Keratinocyte (primary cell): ENCODE measurements at regions not wholly inside any gene's neighbourhood (a gene's known extent, or its start where the extent isn't known, plus 50 kb on each side); places are given as distances from the start of the nearest gene placed in this dataset.

Source experiments
- DNase-seq: peaks from one replicate; pipeline ENCODE4 v3.0.0-alpha.2; 2011; ENCODE audit warnings: low read depth, missing footprints, low spot score
- FAIRE-seq: peaks from 2 replicates; lab custom pipeline; 2011; peaks lifted over from hg19 to GRCh38; lab: Jason Lieb, UNC
- H2AFZ ChIP-seq: 2 replicates; pipeline ENCODE4 v1.6.0; 2012; ENCODE audit warnings: low read length, control low read depth, inconsistent platforms; ENCODE audit not compliant: control insufficient read depth
- H3K27ac ChIP-seq: 2 replicates; pipeline ENCODE4 v1.5.1; 2011; ENCODE audit warnings: low read length; ENCODE audit not compliant: control insufficient read depth, insufficient read depth
- H3K27me3 ChIP-seq: 3 replicates; pipeline ENCODE4 v1.6.0; 2011; ENCODE audit warnings: low read length; ENCODE audit not compliant: control insufficient read depth, insufficient read depth; ENCODE audit errors: extremely low read depth
- H3K36me3 ChIP-seq, 2 experiments: 2 replicates in 1 of 2; 3 replicates in 1 of 2; pipeline ENCODE4 v1.5.1; 2011; ENCODE audit warnings: low read length in 2 of 2, mild to moderate bottlenecking in 1 of 2; ENCODE audit not compliant: control insufficient read depth in 2 of 2, insufficient read depth in 2 of 2; ENCODE audit errors: extremely low read depth in 1 of 2
- H3K4me1 ChIP-seq: 3 replicates; pipeline ENCODE4 v1.5.1; 2011; ENCODE audit warnings: low read length; ENCODE audit not compliant: control insufficient read depth, insufficient read depth; ENCODE audit errors: extremely low read depth
- H3K4me2 ChIP-seq: 3 replicates; pipeline ENCODE4 v1.6.0; 2011; ENCODE audit warnings: low read depth, low read length; ENCODE audit not compliant: control insufficient read depth, insufficient read depth; ENCODE audit errors: extremely low read depth
- H3K4me3 ChIP-seq, 3 experiments: fragments of 200-600 bp in 1 of 3; sonication (generic) in 1 of 3; 2 replicates in 2 of 3; 3 replicates in 1 of 3; pipeline ENCODE4 v1.5.1; 2011 to 2016; ENCODE audit warnings: low read length in 3 of 3, mild to moderate bottlenecking in 3 of 3, control low read depth in 2 of 3, inconsistent platforms in 1 of 3, low read depth in 1 of 3, mixed read lengths in 1 of 3, mixed run types in 1 of 3, moderate library complexity in 1 of 3; ENCODE audit not compliant: control insufficient read depth in 2 of 3, insufficient read depth in 2 of 3; ENCODE audit errors: extremely low read depth in 1 of 3
- H3K79me2 ChIP-seq: 2 replicates; pipeline ENCODE4 v1.6.0; 2012; ENCODE audit warnings: low read length; ENCODE audit not compliant: control insufficient read depth, insufficient read depth
- H3K9ac ChIP-seq: 3 replicates; pipeline ENCODE4 v1.6.0; 2011; ENCODE audit warnings: low read length; ENCODE audit not compliant: control insufficient read depth, insufficient read depth; ENCODE audit errors: extremely low read depth
- H3K9me1 ChIP-seq: 3 replicates; pipeline ENCODE4 v1.6.0; 2011; ENCODE audit warnings: low read length; ENCODE audit not compliant: control insufficient read depth, insufficient read depth; ENCODE audit errors: extremely low read depth
- H3K9me3 ChIP-seq: 2 replicates; pipeline ENCODE4 v1.5.1; 2012; ENCODE audit warnings: low read depth, low read length; ENCODE audit not compliant: control insufficient read depth
- H4K20me1 ChIP-seq: 3 replicates; pipeline ENCODE4 v1.6.0; 2011; ENCODE audit warnings: low read length; ENCODE audit not compliant: control insufficient read depth, insufficient read depth; ENCODE audit errors: extremely low read depth
- EZH2 ChIP-seq: IDR thresholded peaks from one replicate; pipeline ENCODE4 v1.6.1; 2012; ENCODE audit warnings: inconsistent platforms, mild to moderate bottlenecking, low read length, moderate library complexity
- dilution Hi-C: fragments of 300-500 bp; cut with MboI; formaldehyde crosslinking; loops from one replicate; pipeline ENCODE4 v1.7.0; 2020; ENCODE audit warnings: low sequenced_read_pairs; ENCODE audit not compliant: extremely low pct_ligation_motif_present
- TF ChIP-seq, protein P1 (sequence below), 3 experiments: IDR thresholded peaks in 1 of 3; conservative IDR thresholded peaks in 1 of 3; optimal IDR thresholded peaks in 1 of 3; 2 replicates in 2 of 3; 3 replicates in 1 of 3; pipeline versions ENCODE3 to v1.5.1; 2011; ENCODE audit warnings: low read length in 3 of 3, mild to moderate bottlenecking in 3 of 3, moderate library complexity in 2 of 3, control low read depth in 1 of 3, inconsistent platforms in 1 of 3; ENCODE audit not compliant: insufficient read depth in 2 of 3; ENCODE audit errors: extremely low read depth in 1 of 3

DNA sequence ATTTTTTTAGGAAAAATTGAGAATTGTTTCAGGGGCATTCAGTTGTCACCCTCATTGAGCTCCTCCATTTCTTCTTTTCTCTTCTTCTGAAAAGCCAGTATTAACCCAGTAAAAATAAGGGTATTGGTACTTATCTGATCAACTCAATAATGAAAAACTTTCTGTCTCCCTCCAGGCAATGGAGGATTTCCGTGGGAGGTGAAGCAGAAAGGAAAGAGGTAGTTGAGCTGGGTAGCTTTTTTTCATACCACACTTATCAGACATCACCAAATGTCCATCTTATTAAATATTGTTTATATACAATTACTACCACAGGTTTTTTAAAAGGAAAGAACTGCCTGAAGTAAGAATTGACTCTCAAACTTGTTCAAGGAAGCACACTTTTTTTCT lies 731.1 kb upstream of the ZNF608 start:
- Histone ChIP-seq H3K9ac (no peak overlapping the region), H3K4me2 (no peak overlapping the region), H4K20me1 (no peaks in the 10 kb centered on the region), H3K4me1 (peaks cover 14% of the 10 kb centered on the region), H3K27me3 (no peaks in the 10 kb centered on the region), H3K4me3 (no peak overlapping the region), H3K9me3 (no peaks in the 10 kb centered on the region), H3K79me2 (no peaks in the 10 kb centered on the region), H3K9me1 (no peaks in the 10 kb centered on the region), H3K36me3 (no peaks in the 10 kb centered on the region), H3K27ac (no peak overlapping the region), H2AFZ (no peak overlapping the region)
- FAIRE-seq (no peak), DNase-seq (no peak)
- TF ChIP-seq, protein P1, sequence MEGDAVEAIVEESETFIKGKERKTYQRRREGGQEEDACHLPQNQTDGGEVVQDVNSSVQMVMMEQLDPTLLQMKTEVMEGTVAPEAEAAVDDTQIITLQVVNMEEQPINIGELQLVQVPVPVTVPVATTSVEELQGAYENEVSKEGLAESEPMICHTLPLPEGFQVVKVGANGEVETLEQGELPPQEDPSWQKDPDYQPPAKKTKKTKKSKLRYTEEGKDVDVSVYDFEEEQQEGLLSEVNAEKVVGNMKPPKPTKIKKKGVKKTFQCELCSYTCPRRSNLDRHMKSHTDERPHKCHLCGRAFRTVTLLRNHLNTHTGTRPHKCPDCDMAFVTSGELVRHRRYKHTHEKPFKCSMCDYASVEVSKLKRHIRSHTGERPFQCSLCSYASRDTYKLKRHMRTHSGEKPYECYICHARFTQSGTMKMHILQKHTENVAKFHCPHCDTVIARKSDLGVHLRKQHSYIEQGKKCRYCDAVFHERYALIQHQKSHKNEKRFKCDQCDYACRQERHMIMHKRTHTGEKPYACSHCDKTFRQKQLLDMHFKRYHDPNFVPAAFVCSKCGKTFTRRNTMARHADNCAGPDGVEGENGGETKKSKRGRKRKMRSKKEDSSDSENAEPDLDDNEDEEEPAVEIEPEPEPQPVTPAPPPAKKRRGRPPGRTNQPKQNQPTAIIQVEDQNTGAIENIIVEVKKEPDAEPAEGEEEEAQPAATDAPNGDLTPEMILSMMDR (optimal IDR thresholded peaks at IDR 0.05 in 1 of 3, IDR thresholded peaks at IDR 0.05 in 1 of 3, conservative IDR thresholded peaks at IDR 0.05 in 1 of 3; ENCODE audit: extremely low read depth in 1 of 3, insufficient read depth in 2 of 3, low read length in 3 of 3) = no peak
- no peak for TF ChIP-seq EZH2
- dilution Hi-C loops = no loop called here

- TF ChIP-seq EZH2 = no peak
- TF ChIP-seq, protein P1 (optimal IDR thresholded peaks at IDR 0.05 in 1 of 3, IDR thresholded peaks at IDR 0.05 in 1 of 3, conservative IDR thresholded peaks at IDR 0.05 in 1 of 3; ENCODE audit: extremely low read depth in 1 of 3, insufficient read depth in 2 of 3, low read length in 3 of 3) = no peak
- FAIRE-seq = peak; percentile 57
- DNase-seq = no peak
Measured at GRCh38 chr5:125478599-125478998, 732.2 kb upstream of the ZNF608 start.

More at GRCh38 chr5:125478599-125478998, 732.2 kb upstream of the ZNF608 start:
- H3K27me3 ChIP-seq = no peaks in the 10 kb centered on the region
- no peaks in the 10 kb centered on the region for H3K9me3 ChIP-seq
- dilution Hi-C loops = no loop called here
- H3K4me3 ChIP-seq = no peak overlapping the region
- no peaks in the 10 kb centered on the region for H3K79me2 ChIP-seq
- H3K4me2 ChIP-seq = no peak overlapping the region
- H3K9ac ChIP-seq = no peak overlapping the region
- H3K36me3 ChIP-seq = no peaks in the 10 kb centered on the region
- no peaks in the 10 kb centered on the region for H4K20me1 ChIP-seq
- H3K27ac ChIP-seq = no peak overlapping the region
- H3K9me1 ChIP-seq = no peaks in the 10 kb centered on the region
- peaks cover 16% of the 10 kb centered on the region for H3K4me1 ChIP-seq
- no peak overlapping the region for H2AFZ ChIP-seq
